HepG2 (cell line): ENCODE measurements at regions not wholly inside any gene's neighbourhood (a gene's known extent, or its start where the extent isn't known, plus 50 kb on each side); places are given as distances from the start of the nearest gene placed in this dataset.

Experiments used
- ATAC-seq: fragments of 200-7000 bp; cut with Tn5 transposase; 3 replicates; pipeline ENCODE4 v1.9.1; 2020; ENCODE audit warnings: mild to moderate bottlenecking, moderate library complexity
- BruUV-seq: library from RNA; stranded (reverse); fragments of 400-500 nt; replicated peaks from 2 replicates; lab custom pipeline; 2021; lab: Mats Ljungman, UMichigan
- CTCF ChIA-PET: fragments of 300-600 bp; formaldehyde crosslinking; extraction: SDS; loops from one replicate; lab custom pipeline; 2021; ENCODE audit warnings: low total read pairs, inconsistent platforms, low intra/inter-chr PET ratio; lab: Yijun Ruan, JAX
- POLR2A ChIA-PET: fragments of 350-600 bp; sonication (Branson Sonifier 250); formaldehyde crosslinking; loops from one replicate; lab custom pipeline; 2020; ENCODE audit warnings: antibody characterized with exemption, inconsistent platforms; lab: Yijun Ruan, JAX
- DNase-seq: peaks from one replicate; pipeline ENCODE4 v3.0.0-alpha.2; 2015; ENCODE audit warnings: low spot score
- FAIRE-seq: peaks from 3 replicates; lab custom pipeline; 2011; peaks lifted over from hg19 to GRCh38; lab: Jason Lieb, UNC
- H2AFZ ChIP-seq: one replicate; pipeline ENCODE4 v1.6.1; 2011; ENCODE audit warnings: low read length, inconsistent platforms
- H3K27ac ChIP-seq: fragments of 300-600 bp; 3 replicates; pipeline ENCODE4 v1.8.0; 2011; ENCODE audit warnings: mixed run types, mild to moderate bottlenecking, mixed read lengths, low read length, inconsistent platforms; ENCODE audit not compliant: insufficient read depth; ENCODE audit errors: extremely low read length
- H3K27me3 ChIP-seq, 2 experiments: fragments of 200-600 bp in 1 of 2; 2 replicates in 1 of 2; 3 replicates in 1 of 2; pipeline versions ENCODE4 v1.6.0 to v1.8.0; 2011; ENCODE audit warnings: low read length in 2 of 2, mild to moderate bottlenecking in 2 of 2, moderate library complexity in 2 of 2, inconsistent platforms in 1 of 2; ENCODE audit not compliant: insufficient read depth in 2 of 2, control insufficient read depth in 1 of 2
- H3K36me3 ChIP-seq, 2 experiments: fragments of 200-600 bp in 1 of 2; replicated peaks in 1 of 2; 2 replicates in 1 of 2; 3 replicates in 1 of 2; pipeline versions ENCODE4 v1.5.1 to v1.8.0; 2011; ENCODE audit warnings: low read length in 2 of 2, inconsistent platforms in 1 of 2; ENCODE audit not compliant: insufficient read depth in 2 of 2, control insufficient read depth in 1 of 2
- H3K4me1 ChIP-seq: 2 replicates; pipeline ENCODE4 v1.5.1; 2012; ENCODE audit warnings: low read length, inconsistent platforms; ENCODE audit not compliant: insufficient read depth
- H3K4me2 ChIP-seq: 2 replicates; pipeline ENCODE4 v1.6.0; 2011; ENCODE audit warnings: low read depth, low read length, inconsistent platforms
- H3K4me3 ChIP-seq, 3 experiments: fragments of 200-600 bp in 1 of 3; sonication (generic), shearing (Covaris generic) in 1 of 3; replicated peaks in 1 of 3; 2 replicates each; pipeline ENCODE4 v1.5.1; 2011 to 2016; ENCODE audit warnings: low read length in 3 of 3, inconsistent platforms in 2 of 3, low read depth in 2 of 3, mild to moderate bottlenecking in 2 of 3, control low read depth in 1 of 3, mixed read lengths in 1 of 3; ENCODE audit not compliant: insufficient read depth in 1 of 3
- H3K79me2 ChIP-seq: one replicate; pipeline ENCODE4 v1.6.1; 2011; ENCODE audit warnings: low read length, inconsistent platforms; ENCODE audit not compliant: insufficient read depth
- H3K9ac ChIP-seq: 2 replicates; pipeline ENCODE4 v1.6.0; 2011; ENCODE audit warnings: mild to moderate bottlenecking, low read depth, low read length, inconsistent platforms; ENCODE audit not compliant: insufficient read depth
- H3K9me3 ChIP-seq: 2 replicates; pipeline ENCODE4 v1.5.1; 2012; ENCODE audit warnings: mild to moderate bottlenecking, low read length
- H4K20me1 ChIP-seq: 2 replicates; pipeline ENCODE4 v1.6.0; 2011; ENCODE audit warnings: inconsistent platforms, mild to moderate bottlenecking, low read length, moderate library complexity; ENCODE audit not compliant: insufficient read depth
- BRCA1 ChIP-seq: sonication (generic); formaldehyde crosslinking; IDR thresholded peaks from 2 replicates; pipeline ENCODE4 v1.4.0; 2020; ENCODE audit warnings: missing genetic modification reagents
- KMT2B ChIP-seq: IDR thresholded peaks from 2 replicates; pipeline ENCODE4 v1.6.1; 2016; ENCODE audit warnings: missing genetic modification reagents, missing compliant biosample characterization
- MBNL3 ChIP-seq: fragments of 250-450 bp; sonication (Bioruptor Pico); conservative IDR thresholded peaks from 2 replicates; pipeline ENCODE4 v1.8.0; 2022; ENCODE audit warnings: mild to moderate bottlenecking, inconsistent platforms
- REPIN1 ChIP-seq: sonication (generic); formaldehyde crosslinking; IDR thresholded peaks from 2 replicates; pipeline ENCODE4 v1.8.0; 2022; ENCODE audit warnings: missing genetic modification reagents, low read depth, mild to moderate bottlenecking, borderline replicate concordance
- SAFB2 ChIP-seq: sonication (generic); formaldehyde crosslinking; IDR thresholded peaks from 2 replicates; pipeline ENCODE4 v1.5.1; 2020; ENCODE audit warnings: missing genetic modification reagents, low read depth, mild to moderate bottlenecking, borderline replicate concordance
- ZKSCAN5 ChIP-seq: sonication (generic); formaldehyde crosslinking; IDR thresholded peaks from 2 replicates; pipeline ENCODE4 v1.5.1; 2020; ENCODE audit warnings: mild to moderate bottlenecking, missing genetic modification reagents
- ZNF296 ChIP-seq: sonication (generic); formaldehyde crosslinking; conservative IDR thresholded peaks from 2 replicates; pipeline ENCODE4 v1.5.0; 2020; ENCODE audit warnings: mild to moderate bottlenecking, missing genetic modification reagents
- ZNF567 ChIP-seq: sonication (generic); formaldehyde crosslinking; IDR thresholded peaks from 2 replicates; pipeline ENCODE4 v1.8.1; 2023; ENCODE audit warnings: mild to moderate bottlenecking, missing genetic modification reagents, borderline replicate concordance
- ZNF644 ChIP-seq: IDR thresholded peaks from 2 replicates; pipeline ENCODE4 v1.6.1; 2016; ENCODE audit warnings: low read depth
- ZSCAN30 ChIP-seq: sonication (generic); formaldehyde crosslinking; IDR thresholded peaks from 2 replicates; pipeline ENCODE4 v1.5.0; 2020; ENCODE audit warnings: mild to moderate bottlenecking, missing genetic modification reagents
- WGBS: methylation state at CpG from one replicate; pipeline ENCODE4 v1.1.6; 2017; ENCODE audit warnings: low lambda C conversion rate; 5-methylcytosine and 5-hydroxymethylcytosine counted together
- in situ Hi-C: cut with HindIII; loops from 2 replicates; pipeline ENCODE4 v1.10.0; 2017; ENCODE audit warnings: low pct_unique_long_range_greater_than_20kb; ENCODE audit not compliant: extremely low pct_ligation_motif_present
- intact Hi-C: fragments of 100-400 bp; cut with micrococcal nuclease; formaldehyde crosslinking; loops from one replicate; pipeline ENCODE4 v1.10.0; 2022; ENCODE audit not compliant: unreplicated experiment
- TF ChIP-seq, protein P1 (sequence below): sonication (generic); formaldehyde crosslinking; IDR thresholded peaks from 2 replicates; pipeline ENCODE4 v1.4.0; 2020; ENCODE audit warnings: missing genetic modification reagents
- TF ChIP-seq, protein P2 (sequence below), 2 experiments: sonication (generic) in 1 of 2; formaldehyde crosslinking in 1 of 2; IDR thresholded peaks; 2 replicates each; pipeline versions ENCODE4 v1.5.1 to v1.6.1; 2011 to 2020; ENCODE audit warnings: borderline replicate concordance in 1 of 2, low read depth in 1 of 2, low read length in 1 of 2, mild to moderate bottlenecking in 1 of 2, missing genetic modification reagents in 1 of 2, moderate library complexity in 1 of 2
- TF ChIP-seq, protein P3 (sequence below): sonication (generic); formaldehyde crosslinking; IDR thresholded peaks from 2 replicates; pipeline ENCODE4 v1.5.0; 2020; ENCODE audit warnings: mild to moderate bottlenecking, missing genetic modification reagents, moderate library complexity

GRCh38 chr3:16707260-16707659, 102.0 kb upstream of the DAZL start:
- 2% methylated on average over 4 of the region's 4 CpGs for WGBS
- BruUV-seq = no TSS peak
- Histone ChIP-seq H3K36me3 (no peaks in the 10 kb centered on the region), H3K9me3 (no peaks in the 10 kb centered on the region), H3K4me1 (no peaks in the 10 kb centered on the region), H4K20me1 (no peaks in the 10 kb centered on the region), H2AFZ (no peak overlapping the region), H3K4me2 (no peak overlapping the region), H3K27me3 (peaks cover 0 to 3% of the 10 kb centered on the region in 2 experiments; a peak in 1 of 5 replicates), H3K27ac (no peak overlapping the region), H3K9ac (no peak overlapping the region), H3K79me2 (no peaks in the 10 kb centered on the region), H3K4me3 (no peak overlapping the region)
- no peak for ATAC-seq
- CTCF ChIA-PET = no interaction called here
- in situ Hi-C loops (no loop called here), intact Hi-C loops (no loop called here)
- TF ChIP-seq ZNF567 (CRISPR knock-in tag) = no peak
- POLR2A ChIA-PET = no interaction called here
- no peak for DNase-seq
- no peak for FAIRE-seq

GRCh38 chr3:16708285-16708684, 103.1 kb upstream of the DAZL start:
- Histone ChIP-seq H3K9ac (no peak overlapping the region), H3K4me3 (no peak overlapping the region), H3K27me3 (peaks cover 0 to 3% of the 10 kb centered on the region in 2 experiments; a peak in 1 of 5 replicates), H4K20me1 (no peaks in the 10 kb centered on the region), H3K27ac (no peak overlapping the region), H2AFZ (no peak overlapping the region), H3K9me3 (no peaks in the 10 kb centered on the region), H3K36me3 (no peaks in the 10 kb centered on the region), H3K4me2 (no peak overlapping the region), H3K79me2 (no peaks in the 10 kb centered on the region), H3K4me1 (no peaks in the 10 kb centered on the region)
- intact Hi-C loops (no loop called here), in situ Hi-C loops (no loop called here)
- CTCF ChIA-PET = no interaction called here
- POLR2A ChIA-PET = no interaction called here
- no peak for DNase-seq
- no peak for FAIRE-seq
- no TSS peak for BruUV-seq
- ATAC-seq = no peak
- TF ChIP-seq ZKSCAN5 (CRISPR knock-in tag) (no peak), KMT2B (no peak), ZNF644 (CRISPR knock-in tag) (no peak), BRCA1 (no peak), REPIN1 (CRISPR knock-in tag) (no peak), MBNL3 (CRISPR knock-in tag) (no peak), ZSCAN30 (no peak), ZNF296 (CRISPR knock-in tag) (no peak), SAFB2 (CRISPR knock-in tag) (no peak)
- TF ChIP-seq, protein P1, sequence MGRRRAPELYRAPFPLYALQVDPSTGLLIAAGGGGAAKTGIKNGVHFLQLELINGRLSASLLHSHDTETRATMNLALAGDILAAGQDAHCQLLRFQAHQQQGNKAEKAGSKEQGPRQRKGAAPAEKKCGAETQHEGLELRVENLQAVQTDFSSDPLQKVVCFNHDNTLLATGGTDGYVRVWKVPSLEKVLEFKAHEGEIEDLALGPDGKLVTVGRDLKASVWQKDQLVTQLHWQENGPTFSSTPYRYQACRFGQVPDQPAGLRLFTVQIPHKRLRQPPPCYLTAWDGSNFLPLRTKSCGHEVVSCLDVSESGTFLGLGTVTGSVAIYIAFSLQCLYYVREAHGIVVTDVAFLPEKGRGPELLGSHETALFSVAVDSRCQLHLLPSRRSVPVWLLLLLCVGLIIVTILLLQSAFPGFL (CRISPR knock-in tag) = no peak
- TF ChIP-seq, protein P2, sequence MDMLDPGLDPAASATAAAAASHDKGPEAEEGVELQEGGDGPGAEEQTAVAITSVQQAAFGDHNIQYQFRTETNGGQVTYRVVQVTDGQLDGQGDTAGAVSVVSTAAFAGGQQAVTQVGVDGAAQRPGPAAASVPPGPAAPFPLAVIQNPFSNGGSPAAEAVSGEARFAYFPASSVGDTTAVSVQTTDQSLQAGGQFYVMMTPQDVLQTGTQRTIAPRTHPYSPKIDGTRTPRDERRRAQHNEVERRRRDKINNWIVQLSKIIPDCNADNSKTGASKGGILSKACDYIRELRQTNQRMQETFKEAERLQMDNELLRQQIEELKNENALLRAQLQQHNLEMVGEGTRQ (IDR thresholded peaks at IDR 0.05; ENCODE audit: low read depth, low read length) = no peak
- TF ChIP-seq, protein P2 (CRISPR knock-in tag; IDR thresholded peaks at IDR 0.05; ENCODE audit: borderline replicate concordance) = no peak
- TF ChIP-seq, protein P3, sequence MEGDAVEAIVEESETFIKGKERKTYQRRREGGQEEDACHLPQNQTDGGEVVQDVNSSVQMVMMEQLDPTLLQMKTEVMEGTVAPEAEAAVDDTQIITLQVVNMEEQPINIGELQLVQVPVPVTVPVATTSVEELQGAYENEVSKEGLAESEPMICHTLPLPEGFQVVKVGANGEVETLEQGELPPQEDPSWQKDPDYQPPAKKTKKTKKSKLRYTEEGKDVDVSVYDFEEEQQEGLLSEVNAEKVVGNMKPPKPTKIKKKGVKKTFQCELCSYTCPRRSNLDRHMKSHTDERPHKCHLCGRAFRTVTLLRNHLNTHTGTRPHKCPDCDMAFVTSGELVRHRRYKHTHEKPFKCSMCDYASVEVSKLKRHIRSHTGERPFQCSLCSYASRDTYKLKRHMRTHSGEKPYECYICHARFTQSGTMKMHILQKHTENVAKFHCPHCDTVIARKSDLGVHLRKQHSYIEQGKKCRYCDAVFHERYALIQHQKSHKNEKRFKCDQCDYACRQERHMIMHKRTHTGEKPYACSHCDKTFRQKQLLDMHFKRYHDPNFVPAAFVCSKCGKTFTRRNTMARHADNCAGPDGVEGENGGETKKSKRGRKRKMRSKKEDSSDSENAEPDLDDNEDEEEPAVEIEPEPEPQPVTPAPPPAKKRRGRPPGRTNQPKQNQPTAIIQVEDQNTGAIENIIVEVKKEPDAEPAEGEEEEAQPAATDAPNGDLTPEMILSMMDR (CRISPR knock-in tag) = no peak
